ENCODE measurements at regions not wholly inside any gene's neighbourhood (a gene's known extent, or its start where the extent isn't known, plus 50 kb on each side); places are given as distances from the start of the nearest gene placed in this dataset.
A peak's percentile ranks its signal among the peaks of the same experiment; 100 is the strongest.

GRCh38 chr5:162990856-162991497 lies 446.4 kb upstream of the CCNG1 start:
- Histone ChIP-seq H3K36me3 (ENCODE audit: control insufficient read depth, insufficient read depth, low read length) (no peaks in the 10 kb centered on the region), H3K27me3 (ENCODE audit: control insufficient read depth, insufficient read depth, low read length) (no peaks in the 10 kb centered on the region), H3K4me3 (ENCODE audit: low read depth, low read length) (no peak overlapping the region)
- no peak for DNase-seq (ENCODE audit: low read depth)
- TF ChIP-seq CTCF (IDR thresholded peaks at IDR 0.05; ENCODE audit: insufficient read depth, low read length, poor library complexity, severe bottlenecking) = no peak

GRCh38 chr5:162995568-162995967 lies 441.8 kb upstream of the CCNG1 start:
- Histone ChIP-seq H3K36me3 (ENCODE audit: control insufficient read depth, insufficient read depth, low read length) (no peaks in the 10 kb centered on the region), H3K4me3 (ENCODE audit: low read depth, low read length) (no peak overlapping the region)
- no peak for TF ChIP-seq CTCF (IDR thresholded peaks at IDR 0.05; ENCODE audit: insufficient read depth, low read length, poor library complexity, severe bottlenecking)

GRCh38 chr5:162996053-162996452 lies 441.3 kb upstream of the CCNG1 start:
- no peak for DNase-seq (ENCODE audit: low read depth)
- no peak for TF ChIP-seq CTCF (IDR thresholded peaks at IDR 0.05; ENCODE audit: insufficient read depth, low read length, poor library complexity, severe bottlenecking)
- Histone ChIP-seq H3K36me3 (ENCODE audit: control insufficient read depth, insufficient read depth, low read length) (no peaks in the 10 kb centered on the region), H3K4me3 (ENCODE audit: low read depth, low read length) (no peak overlapping the region), H3K27me3 (ENCODE audit: control insufficient read depth, insufficient read depth, low read length) (no peaks in the 10 kb centered on the region)

More at GRCh38 chr5:162995568-162995967, 441.8 kb upstream of the CCNG1 start:
- no peaks in the 10 kb centered on the region for H3K27me3 ChIP-seq (ENCODE audit: control insufficient read depth, insufficient read depth, low read length)
- DNase-seq (ENCODE audit: low read depth) = no peak

DNA sequence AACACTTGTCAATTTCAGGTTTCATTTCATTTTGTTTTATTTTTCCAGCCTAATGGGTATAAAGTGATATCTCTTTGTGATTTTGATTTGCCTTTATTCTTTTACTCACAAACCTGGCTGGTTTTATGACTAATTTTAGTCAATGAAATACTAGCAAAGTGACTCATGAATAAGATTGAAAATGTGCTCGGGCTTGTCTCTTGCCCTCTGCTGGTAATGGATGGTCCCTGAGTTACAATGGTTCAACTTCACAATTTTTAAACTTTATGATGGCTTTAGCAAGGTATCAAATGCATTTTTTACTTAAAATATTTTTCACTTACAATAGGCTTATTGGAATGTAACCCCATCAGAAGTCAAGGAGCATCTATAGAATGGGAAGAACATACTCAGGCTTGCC lies 431.4 kb upstream of the CCNG1 start:
- peak; percentile 40 for TF ChIP-seq CTCF (IDR thresholded peaks at IDR 0.05; ENCODE audit: insufficient read depth, low read length, poor library complexity, severe bottlenecking)
- no peaks in the 10 kb centered on the region for H3K36me3 ChIP-seq (ENCODE audit: control insufficient read depth, insufficient read depth, low read length)
- no peak overlapping the region for H3K4me3 ChIP-seq (ENCODE audit: low read depth, low read length)
- no peaks in the 10 kb centered on the region for H3K27me3 ChIP-seq (ENCODE audit: control insufficient read depth, insufficient read depth, low read length)
- DNase-seq (ENCODE audit: low read depth) = no peak

- TF ChIP-seq CTCF (IDR thresholded peaks at IDR 0.05; ENCODE audit: insufficient read depth, low read length, poor library complexity, severe bottlenecking) = no peak
- no peak for DNase-seq (ENCODE audit: low read depth)
- Histone ChIP-seq H3K27me3 (ENCODE audit: control insufficient read depth, insufficient read depth, low read length) (no peaks in the 10 kb centered on the region), H3K4me3 (ENCODE audit: low read depth, low read length) (no peak overlapping the region), H3K36me3 (ENCODE audit: control insufficient read depth, insufficient read depth, low read length) (no peaks in the 10 kb centered on the region)
These were observed 414.7 kb upstream of the CCNG1 start for GRCh38 chr5:163022582-163023128.

DNA sequence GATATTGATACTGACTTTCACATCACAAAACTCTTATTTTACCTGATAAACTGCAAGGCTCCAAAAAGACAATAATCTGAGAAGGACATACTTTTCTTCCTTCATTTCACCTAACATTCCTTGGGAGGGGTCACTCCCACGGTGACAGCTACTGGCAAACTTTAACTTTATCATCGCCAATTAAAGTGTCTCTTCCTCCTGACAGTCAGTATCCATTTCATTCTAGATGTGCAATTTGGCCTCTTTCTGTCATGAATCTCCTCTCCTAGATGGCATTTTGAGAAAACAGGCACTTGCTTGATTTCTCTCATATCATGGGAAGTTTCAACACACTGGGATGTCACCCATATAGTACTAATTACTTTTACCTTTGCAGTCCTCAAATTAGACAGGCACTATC lies 413.5 kb upstream of the CCNG1 start:
- H3K4me3 ChIP-seq (ENCODE audit: low read depth, low read length) = no peak overlapping the region
- H3K27me3 ChIP-seq (ENCODE audit: control insufficient read depth, insufficient read depth, low read length) = no peaks in the 10 kb centered on the region
- H3K36me3 ChIP-seq (ENCODE audit: control insufficient read depth, insufficient read depth, low read length) = no peaks in the 10 kb centered on the region
- TF ChIP-seq CTCF (IDR thresholded peaks at IDR 0.05; ENCODE audit: insufficient read depth, low read length, poor library complexity, severe bottlenecking) = no peak
- DNase-seq (ENCODE audit: low read depth) = no peak
